Progenitor cell of endocrine pancreas (in vitro differentiated cells): ENCODE measurements at regions not wholly inside any gene's neighbourhood (a gene's known extent, or its start where the extent isn't known, plus 50 kb on each side); places are given as distances from the start of the nearest gene placed in this dataset.

Experiments
- DNase-seq: peaks from one replicate; pipeline ENCODE4 v3.0.0; 2021; ENCODE audit warnings: low spot score; ENCODE audit not compliant: unreplicated experiment
- H3K27ac Mint-ChIP-seq: 2 replicates; pipeline ENCODE4 v1.8.0; 2021; ENCODE audit warnings: mild to moderate bottlenecking, moderate library complexity, mixed read lengths
- H3K27me3 Mint-ChIP-seq: 2 replicates; pipeline ENCODE4 v1.8.0; 2021; ENCODE audit warnings: mixed read lengths
- H3K36me3 Mint-ChIP-seq: 2 replicates; pipeline ENCODE4 v1.8.0; 2022; ENCODE audit warnings: mixed read lengths; ENCODE audit not compliant: insufficient read depth
- H3K4me1 Mint-ChIP-seq: 2 replicates; pipeline ENCODE4 v1.8.0; 2021; ENCODE audit warnings: low read depth, mixed read lengths
- H3K4me3 Mint-ChIP-seq: 2 replicates; pipeline ENCODE4 v1.8.0; 2021; ENCODE audit warnings: low read depth, mild to moderate bottlenecking, moderate library complexity, mixed read lengths
- H3K9me3 Mint-ChIP-seq: 2 replicates; pipeline ENCODE4 v1.8.0; 2021; ENCODE audit warnings: low read depth, mixed read lengths
- CTCF ChIP-seq: fragments of 200-600 bp; sonication (generic); IDR thresholded peaks from one replicate; pipeline ENCODE4 v1.5.0; 2021; ENCODE audit warnings: antibody characterized with exemption, mild to moderate bottlenecking; ENCODE audit not compliant: unreplicated experiment

DNA sequence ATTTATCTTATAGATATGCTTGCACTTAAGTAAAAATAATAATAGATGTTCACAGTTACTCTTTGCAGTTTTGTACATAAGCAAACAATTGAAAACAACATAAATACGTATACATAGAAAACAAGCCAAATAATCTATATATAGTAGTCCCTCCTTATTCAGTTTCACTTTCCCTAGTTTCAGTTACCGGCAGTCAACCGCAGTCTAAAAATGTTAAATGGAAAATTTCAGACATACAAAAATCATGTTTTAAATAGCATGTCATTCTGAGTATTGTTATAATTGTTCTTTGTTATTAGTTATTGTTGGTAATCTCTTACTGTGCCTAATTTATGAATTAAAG lies 262.0 kb downstream of the CGGBP1 start:
- no peak for TF ChIP-seq CTCF
- DNase-seq: no peak
- Mint-ChIP-seq H3K36me3 (no peaks in the 10 kb centered on the region), H3K9me3 (no peaks in the 10 kb centered on the region), H3K27ac (no peak overlapping the region), H3K4me3 (no peak overlapping the region), H3K27me3 (peaks cover 57% of the 10 kb centered on the region), H3K4me1 (peaks cover 5% of the 10 kb centered on the region)

GRCh38 chr3:87796137-87796842 lies 262.5 kb downstream of the CGGBP1 start:
- Mint-ChIP-seq H3K4me1 (peaks cover 5% of the 10 kb centered on the region), H3K27ac (no peak overlapping the region), H3K36me3 (no peaks in the 10 kb centered on the region), H3K4me3 (no peak overlapping the region), H3K9me3 (no peaks in the 10 kb centered on the region), H3K27me3 (peaks cover 60% of the 10 kb centered on the region)
- DNase-seq: no peak
- TF ChIP-seq CTCF: no peak

GRCh38 chr3:87795701-87796100 lies 263.1 kb downstream of the CGGBP1 start:
- Mint-ChIP-seq H3K27me3 (peaks cover 64% of the 10 kb centered on the region), H3K4me3 (no peak overlapping the region), H3K27ac (no peak overlapping the region), H3K4me1 (peaks cover 5% of the 10 kb centered on the region), H3K36me3 (no peaks in the 10 kb centered on the region), H3K9me3 (no peaks in the 10 kb centered on the region)
- DNase-seq: no peak
- TF ChIP-seq CTCF: no peak

- peaks cover 67% of the 10 kb centered on the region for H3K27me3 Mint-ChIP-seq
Measured at GRCh38 chr3:87793337-87793877, 265.4 kb downstream of the CGGBP1 start.

More at GRCh38 chr3:87793337-87793877, 265.4 kb downstream of the CGGBP1 start:
- H3K4me1 Mint-ChIP-seq: peaks cover 5% of the 10 kb centered on the region
- no peaks in the 10 kb centered on the region for H3K36me3 Mint-ChIP-seq
- DNase-seq: no peak
- H3K9me3 Mint-ChIP-seq: no peaks in the 10 kb centered on the region
- no peak for TF ChIP-seq CTCF
- peak overlapping the region; percentile 74 for H3K4me3 Mint-ChIP-seq
- no peak overlapping the region for H3K27ac Mint-ChIP-seq
